Endodermal cell (in vitro differentiated cells): ENCODE measurements at regions not wholly inside any gene's neighbourhood (a gene's known extent, or its start where the extent isn't known, plus 50 kb on each side); places are given as distances from the start of the nearest gene placed in this dataset.

Source experiments
- DNase-seq: peaks from one replicate; pipeline ENCODE4 v3.0.0-alpha.2; 2017
- H3K27ac ChIP-seq: 2 replicates; pipeline ENCODE4 v1.5.1; 2013; ENCODE audit warnings: mild to moderate bottlenecking, low read depth, low read length, moderate library complexity
- H3K27me3 ChIP-seq: 2 replicates; pipeline ENCODE4 v1.6.1; 2013; ENCODE audit warnings: mild to moderate bottlenecking, low read length, moderate library complexity; ENCODE audit not compliant: insufficient read depth, control insufficient read depth, poor library complexity, severe bottlenecking
- H3K36me3 ChIP-seq: 2 replicates; pipeline ENCODE4 v1.7.0; 2013; ENCODE audit warnings: mild to moderate bottlenecking, low read length, moderate library complexity; ENCODE audit not compliant: control insufficient read depth, insufficient read depth
- H3K4me1 ChIP-seq: one replicate; pipeline ENCODE4 v1.7.0; 2013; ENCODE audit warnings: low read length; ENCODE audit not compliant: control insufficient read depth, insufficient read depth
- H3K4me3 ChIP-seq: 2 replicates; pipeline ENCODE4 v1.5.1; 2013; ENCODE audit warnings: mild to moderate bottlenecking, low read length, moderate library complexity
- H3K9ac ChIP-seq: 2 replicates; pipeline ENCODE4 v1.6.1; 2013; ENCODE audit warnings: mild to moderate bottlenecking, low read length, moderate library complexity; ENCODE audit not compliant: poor library complexity, severe bottlenecking; ENCODE audit errors: extremely low read depth
- H3K9me3 ChIP-seq: 2 replicates; pipeline ENCODE4 v1.6.1; 2013; ENCODE audit warnings: mild to moderate bottlenecking, low read length, moderate library complexity; ENCODE audit not compliant: control insufficient read depth
- H3K27ac Mint-ChIP-seq: 2 replicates; pipeline ENCODE4 v1.8.0; 2020; ENCODE audit warnings: mixed read lengths
- H3K27me3 Mint-ChIP-seq: 2 replicates; pipeline ENCODE4 v1.8.0; 2021; ENCODE audit warnings: mild to moderate bottlenecking, mixed read lengths; ENCODE audit not compliant: insufficient read depth
- H3K36me3 Mint-ChIP-seq: 2 replicates; pipeline ENCODE4 v1.8.0; 2020; ENCODE audit warnings: low read depth, mixed read lengths
- H3K4me1 Mint-ChIP-seq: 2 replicates; pipeline ENCODE4 v1.8.0; 2020; ENCODE audit warnings: mixed read lengths
- H3K4me3 Mint-ChIP-seq: 2 replicates; pipeline ENCODE4 v1.8.0; 2020; ENCODE audit warnings: mild to moderate bottlenecking, moderate library complexity, mixed read lengths
- H3K9me3 Mint-ChIP-seq: 2 replicates; pipeline ENCODE4 v1.8.0; 2020; ENCODE audit warnings: mild to moderate bottlenecking, mixed read lengths
- WGBS, 2 experiments: methylation state at CpG; one replicate each; pipeline versions ENCODE4 v1.1.5 to v1.1.7; 2013; ENCODE audit warnings: missing lambda C conversion rate in 2 of 2, mixed read lengths in 1 of 2; ENCODE audit not compliant: insufficient coverage in 1 of 2, insufficient read length in 1 of 2; 5-methylcytosine and 5-hydroxymethylcytosine counted together
- TF ChIP-seq, protein P1 (sequence below): fragments of 200-600 bp; sonication (generic); conservative IDR thresholded peaks from 2 replicates; pipeline ENCODE4 v1.5.0; 2021; ENCODE audit warnings: antibody characterized with exemption, mild to moderate bottlenecking

DNA sequence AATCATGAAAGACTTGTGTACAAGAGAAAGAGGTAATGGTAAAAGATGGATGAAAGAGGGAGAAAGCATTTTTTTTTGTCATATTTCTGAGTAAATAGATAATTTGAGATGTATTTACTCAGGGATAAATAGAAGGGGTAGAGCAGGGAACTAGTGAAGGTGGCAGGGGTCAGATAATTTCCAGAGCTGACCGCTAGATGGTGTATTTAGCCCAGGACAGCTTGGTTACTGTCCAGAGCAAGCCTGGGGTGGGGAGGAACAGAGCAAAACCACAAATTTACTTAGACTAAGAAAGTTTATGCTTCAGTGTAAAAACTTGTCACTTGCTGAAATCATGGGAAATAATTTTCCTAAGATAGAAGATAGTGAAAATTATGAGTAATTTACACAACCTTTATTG, 91.5 kb downstream of the XCL2 start:
- peaks cover 5% of the 10 kb centered on the region for H3K9me3 ChIP-seq
- no peaks in the 10 kb centered on the region for H3K4me1 Mint-ChIP-seq
- peaks cover 19% of the 10 kb centered on the region for H3K9me3 Mint-ChIP-seq
- no peak overlapping the region for H3K9ac ChIP-seq
- H3K4me3 ChIP-seq, result no peak overlapping the region
- DNase-seq, result peak; percentile 69
- peaks cover 16% of the 10 kb centered on the region for H3K36me3 Mint-ChIP-seq
- TF ChIP-seq, protein P1, sequence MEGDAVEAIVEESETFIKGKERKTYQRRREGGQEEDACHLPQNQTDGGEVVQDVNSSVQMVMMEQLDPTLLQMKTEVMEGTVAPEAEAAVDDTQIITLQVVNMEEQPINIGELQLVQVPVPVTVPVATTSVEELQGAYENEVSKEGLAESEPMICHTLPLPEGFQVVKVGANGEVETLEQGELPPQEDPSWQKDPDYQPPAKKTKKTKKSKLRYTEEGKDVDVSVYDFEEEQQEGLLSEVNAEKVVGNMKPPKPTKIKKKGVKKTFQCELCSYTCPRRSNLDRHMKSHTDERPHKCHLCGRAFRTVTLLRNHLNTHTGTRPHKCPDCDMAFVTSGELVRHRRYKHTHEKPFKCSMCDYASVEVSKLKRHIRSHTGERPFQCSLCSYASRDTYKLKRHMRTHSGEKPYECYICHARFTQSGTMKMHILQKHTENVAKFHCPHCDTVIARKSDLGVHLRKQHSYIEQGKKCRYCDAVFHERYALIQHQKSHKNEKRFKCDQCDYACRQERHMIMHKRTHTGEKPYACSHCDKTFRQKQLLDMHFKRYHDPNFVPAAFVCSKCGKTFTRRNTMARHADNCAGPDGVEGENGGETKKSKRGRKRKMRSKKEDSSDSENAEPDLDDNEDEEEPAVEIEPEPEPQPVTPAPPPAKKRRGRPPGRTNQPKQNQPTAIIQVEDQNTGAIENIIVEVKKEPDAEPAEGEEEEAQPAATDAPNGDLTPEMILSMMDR, result peak; percentile 71
- no peaks in the 10 kb centered on the region for H3K4me1 ChIP-seq
- WGBS, 2 experiments, result 44% methylated on average over 1 of the region's 1 CpG; no CpG with 5 or more reads in 1 of the 2 experiments
- no peaks in the 10 kb centered on the region for H3K36me3 ChIP-seq
- H3K27me3 ChIP-seq, result no peaks in the 10 kb centered on the region
- no peak overlapping the region for H3K27ac ChIP-seq
- H3K27me3 Mint-ChIP-seq, result no peaks in the 10 kb centered on the region
- H3K27ac Mint-ChIP-seq, result no peak overlapping the region
- no peak overlapping the region for H3K4me3 Mint-ChIP-seq

DNA sequence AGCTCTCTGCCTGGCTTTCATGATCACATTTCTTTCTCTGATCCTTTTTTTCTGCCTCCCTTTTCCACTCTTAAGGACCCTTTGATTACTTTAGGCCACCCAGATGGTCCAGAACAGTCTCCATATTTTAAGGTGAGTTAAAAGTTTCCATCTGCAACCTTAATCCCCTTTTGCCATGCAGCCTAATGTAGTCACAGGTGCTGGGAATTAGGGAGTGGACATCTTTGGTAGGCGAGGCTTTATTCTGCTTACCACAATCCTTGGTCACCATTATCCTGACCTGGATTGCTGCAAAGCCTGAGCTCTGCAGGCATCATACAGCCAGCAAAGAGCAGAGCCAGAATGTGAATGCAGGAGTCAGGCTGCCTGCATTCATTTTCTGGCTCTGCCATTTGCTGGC, 95.9 kb downstream of the XCL2 start:
- Histone ChIP-seq H3K4me1 (no peaks in the 10 kb centered on the region), H3K36me3 (no peaks in the 10 kb centered on the region), H3K9me3 (peaks cover 5% of the 10 kb centered on the region), H3K27me3 (no peaks in the 10 kb centered on the region), H3K9ac (no peak overlapping the region), H3K4me3 (no peak overlapping the region), H3K27ac (no peak overlapping the region)
- no peak overlapping the region for H3K27ac Mint-ChIP-seq
- no peaks in the 10 kb centered on the region for H3K27me3 Mint-ChIP-seq
- TF ChIP-seq, protein P1, result no peak
- peaks cover 2% of the 10 kb centered on the region for H3K4me1 Mint-ChIP-seq
- no peak for DNase-seq
- WGBS, 2 experiments, result 74 to 100% methylated on average over 1 of the region's 1 CpG
- H3K9me3 Mint-ChIP-seq, result peaks cover 18% of the 10 kb centered on the region
- no peak overlapping the region for H3K4me3 Mint-ChIP-seq
- peaks cover 11% of the 10 kb centered on the region for H3K36me3 Mint-ChIP-seq

DNA sequence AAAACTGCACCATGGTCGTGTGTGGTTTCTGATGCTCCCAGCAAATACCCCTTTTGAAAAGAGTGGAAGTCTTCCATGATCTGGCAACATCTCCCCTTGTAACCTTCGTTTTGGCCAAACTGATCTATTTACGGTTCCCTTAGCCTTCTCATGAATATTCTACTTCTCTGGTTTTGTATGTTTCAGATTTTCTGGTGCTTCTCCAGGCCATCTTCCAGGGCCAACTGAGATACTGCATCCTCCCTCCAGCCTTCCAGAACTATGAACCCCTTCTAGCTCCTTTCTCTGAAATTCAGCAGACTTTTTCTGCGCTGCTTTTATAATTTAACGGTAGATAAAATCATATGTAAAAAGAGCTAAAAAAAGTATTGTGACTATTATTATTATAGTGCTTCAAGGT, 97.7 kb downstream of the XCL2 start:
- Histone ChIP-seq H3K4me1 (no peaks in the 10 kb centered on the region), H3K36me3 (no peaks in the 10 kb centered on the region), H3K4me3 (no peak overlapping the region), H3K9me3 (no peaks in the 10 kb centered on the region), H3K9ac (no peak overlapping the region), H3K27ac (no peak overlapping the region), H3K27me3 (no peaks in the 10 kb centered on the region)
- Mint-ChIP-seq H3K27ac (no peak overlapping the region), H3K9me3 (peaks cover 2% of the 10 kb centered on the region), H3K27me3 (no peaks in the 10 kb centered on the region), H3K36me3 (no peaks in the 10 kb centered on the region), H3K4me1 (peaks cover 6% of the 10 kb centered on the region), H3K4me3 (no peak overlapping the region)
- 94 to 98% methylated on average over 3 to 5 of the region's 5 CpGs for WGBS, 2 experiments
- no peak for DNase-seq
- TF ChIP-seq, protein P1, result no peak
